ENCODE measurements at regions not wholly inside any gene's neighbourhood (a gene's known extent, or its start where the extent isn't known, plus 50 kb on each side); places are given as distances from the start of the nearest gene placed in this dataset.
"Not testable (repeated sequence)": the region's sequence is repeated elsewhere in the genome, so short reads cannot be mapped to it uniquely, and the experiment has no call there.

DNA sequence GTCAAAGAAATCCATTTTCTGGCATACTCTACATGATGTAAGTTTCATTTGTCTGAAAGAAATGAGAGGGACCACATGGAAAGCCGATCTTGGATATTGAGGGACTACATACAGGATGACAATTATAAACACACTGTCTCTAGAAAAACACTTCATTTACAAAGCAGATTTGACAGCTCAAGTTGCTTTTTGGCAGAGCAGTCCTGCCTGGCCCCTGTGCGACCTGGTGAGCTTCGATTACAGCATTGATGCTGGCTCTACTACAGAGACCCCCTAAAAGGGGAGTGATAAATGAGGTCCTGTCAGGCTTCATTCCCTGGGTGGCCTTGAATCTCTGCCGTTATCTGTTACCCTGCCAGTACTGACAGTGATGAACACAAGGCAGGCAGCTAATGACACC, 215.2 kb upstream of the NOCT start:
- DNase-seq (ENCODE audit: insufficient read length, low spot score) (no peak), FAIRE-seq (no peak)
- no peak for TF ChIP-seq POLR2A (IDR thresholded peaks at IDR 0.05; ENCODE audit: low read depth, low read length)

DNA sequence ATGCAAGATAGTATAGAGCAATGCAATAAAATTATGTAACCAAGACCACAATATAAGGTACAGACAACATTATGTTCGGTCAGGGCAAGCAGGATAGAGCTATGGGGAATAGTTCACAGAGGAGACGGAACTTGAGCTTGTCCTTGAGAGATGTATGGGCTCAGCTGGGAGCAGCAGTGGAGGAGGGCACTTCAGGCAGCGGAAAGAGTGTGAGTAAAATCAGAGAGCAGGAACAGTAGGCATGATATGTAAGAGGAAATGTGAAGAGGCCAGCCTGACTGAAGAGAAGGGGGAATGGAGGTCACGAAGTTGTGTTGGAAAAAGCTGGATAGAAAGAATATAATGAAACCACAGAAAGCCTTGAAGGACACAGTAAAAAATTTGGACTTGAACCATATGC, 217.2 kb upstream of the NOCT start:
- FAIRE-seq (no peak), DNase-seq (ENCODE audit: insufficient read length, low spot score) (no peak)
- no peak for TF ChIP-seq POLR2A (IDR thresholded peaks at IDR 0.05; ENCODE audit: low read depth, low read length)

- no peak for FAIRE-seq
- no peak for TF ChIP-seq POLR2A (IDR thresholded peaks at IDR 0.05; ENCODE audit: low read depth, low read length)
- no peak for DNase-seq (ENCODE audit: insufficient read length, low spot score)
Measured at GRCh38 chr4:138797646-138798045, 217.9 kb upstream of the NOCT start.

DNA sequence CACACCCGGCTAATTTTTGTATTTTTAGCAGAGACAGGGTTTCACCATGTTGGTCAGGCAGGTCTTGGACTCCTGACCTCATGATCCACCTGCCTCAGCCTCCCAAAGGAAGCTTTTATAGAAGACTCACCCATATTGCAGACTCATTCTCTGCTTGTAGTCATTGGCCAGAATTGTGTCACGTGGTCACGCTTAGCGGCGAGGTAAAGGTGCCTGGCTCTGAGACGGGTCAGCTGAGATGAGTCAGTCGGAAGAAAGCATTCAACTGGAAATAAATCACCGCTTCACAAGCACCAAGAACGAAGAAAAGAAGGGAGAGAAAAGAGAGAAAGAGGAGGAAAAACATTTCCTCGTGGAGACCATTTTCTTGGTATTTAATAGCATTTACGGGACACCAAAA, 218.8 kb upstream of the NOCT start:
- no peak for DNase-seq (ENCODE audit: insufficient read length, low spot score)
- no peak for FAIRE-seq
- TF ChIP-seq POLR2A (IDR thresholded peaks at IDR 0.05; ENCODE audit: low read depth, low read length), result no peak

DNA sequence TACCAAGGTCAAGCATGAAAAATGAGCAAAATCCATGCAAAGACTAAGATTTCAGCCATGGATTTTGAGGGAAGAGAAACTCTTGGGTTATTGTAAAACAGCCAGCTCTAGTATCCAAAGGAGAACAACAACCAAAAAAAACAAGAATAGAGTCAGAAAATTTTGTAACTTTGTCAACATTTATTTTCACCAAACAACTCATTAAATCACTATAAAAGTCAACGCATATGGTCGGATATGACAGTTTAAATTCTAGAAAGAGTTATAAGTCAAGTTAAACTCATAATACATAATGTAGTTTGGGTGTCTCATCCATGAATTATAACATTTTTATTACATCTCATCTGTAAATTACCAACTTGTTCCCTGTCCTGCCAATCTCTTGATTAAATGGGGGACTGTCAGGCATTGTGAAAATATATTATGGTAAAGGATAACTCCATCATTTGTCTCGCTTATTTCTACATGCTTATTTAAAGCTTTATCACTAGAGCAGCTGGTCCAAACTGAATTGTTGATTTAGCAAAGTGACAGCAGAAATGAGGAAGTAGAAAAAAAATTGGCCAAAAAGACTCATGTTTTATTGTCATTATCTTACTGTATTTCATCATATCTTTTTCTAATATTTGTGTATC, 224.8 kb upstream of the NOCT start:
- DNase-seq (ENCODE audit: insufficient read length, low spot score) (no peak), FAIRE-seq (no peak)
- TF ChIP-seq POLR2A (IDR thresholded peaks at IDR 0.05; ENCODE audit: low read depth, low read length), result no peak

DNA sequence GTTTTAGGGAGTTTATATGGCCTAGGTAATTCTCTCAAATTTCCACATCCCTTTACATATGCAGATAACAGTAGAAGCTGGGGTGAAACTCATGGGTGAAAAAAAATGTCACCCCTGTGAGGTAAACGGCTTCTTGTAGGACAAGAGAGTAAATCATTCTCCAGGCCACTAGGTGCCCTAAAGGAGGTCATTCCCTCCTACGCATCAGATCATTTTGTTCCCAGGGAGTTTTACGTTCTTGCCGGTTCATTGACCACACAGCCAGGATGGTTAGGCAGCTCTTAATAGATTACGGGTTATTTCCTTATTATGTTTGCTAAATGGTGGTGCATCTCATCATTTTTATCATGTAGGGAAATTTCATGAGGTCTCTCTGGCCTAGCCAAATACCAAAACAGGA, 225.8 kb upstream of the NOCT start:
- no peak for FAIRE-seq

DNA sequence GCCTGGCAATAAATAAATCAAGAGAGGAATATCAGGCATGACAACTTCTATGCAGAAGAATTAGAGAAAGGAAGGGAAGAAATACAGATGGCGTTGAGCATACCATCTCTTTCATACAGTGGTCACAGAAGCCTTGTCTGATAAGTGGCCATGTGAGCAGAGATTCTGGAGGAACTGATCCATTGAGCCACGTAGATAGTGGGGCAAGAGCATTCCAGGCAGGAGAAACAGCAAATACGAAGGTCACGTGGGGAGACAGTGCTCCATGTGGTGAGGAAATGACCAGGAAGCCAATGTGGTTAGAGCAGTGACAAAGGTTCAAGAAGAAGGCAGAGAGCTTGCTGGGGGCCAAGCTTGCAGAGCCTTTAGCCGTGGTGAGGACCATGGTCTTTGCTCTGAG, 226.7 kb upstream of the NOCT start:
- no peak for DNase-seq (ENCODE audit: insufficient read length, low spot score)
- FAIRE-seq, result no peak
- no peak for TF ChIP-seq POLR2A (IDR thresholded peaks at IDR 0.05; ENCODE audit: low read depth, low read length)

More for the DNA sequence above, 225.8 kb upstream of the NOCT start:
- no peak for TF ChIP-seq POLR2A (IDR thresholded peaks at IDR 0.05; ENCODE audit: low read depth, low read length)
- DNase-seq (ENCODE audit: insufficient read length, low spot score), result no peak

GRCh38 chr4:138788267-138788790, 227.3 kb upstream of the NOCT start:
- no peak for DNase-seq (ENCODE audit: insufficient read length, low spot score)
- TF ChIP-seq POLR2A (IDR thresholded peaks at IDR 0.05; ENCODE audit: low read depth, low read length), result no peak
- no peak for FAIRE-seq

DNA sequence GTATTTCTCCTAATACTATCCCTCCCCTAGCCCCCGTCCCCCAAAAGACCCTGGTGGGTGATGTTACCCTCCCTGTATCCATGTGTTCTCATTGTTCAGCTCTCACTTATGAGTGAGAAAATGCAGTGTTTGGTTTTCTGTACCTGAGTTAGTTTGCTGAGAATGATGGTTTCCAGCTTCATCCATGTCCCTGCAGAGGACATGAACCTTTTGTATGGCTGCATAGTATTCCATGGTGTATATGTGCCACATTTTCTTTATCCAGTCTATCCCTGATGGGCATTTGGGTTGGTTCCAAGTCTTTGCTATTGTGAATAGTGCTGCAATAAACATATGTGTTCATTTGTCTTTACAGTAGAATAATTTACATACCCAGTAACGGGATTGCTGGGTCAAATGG, 235.8 kb upstream of the NOCT start:
- not testable (repeated sequence) for DNase-seq (ENCODE audit: insufficient read length, low spot score); FAIRE-seq

DNA sequence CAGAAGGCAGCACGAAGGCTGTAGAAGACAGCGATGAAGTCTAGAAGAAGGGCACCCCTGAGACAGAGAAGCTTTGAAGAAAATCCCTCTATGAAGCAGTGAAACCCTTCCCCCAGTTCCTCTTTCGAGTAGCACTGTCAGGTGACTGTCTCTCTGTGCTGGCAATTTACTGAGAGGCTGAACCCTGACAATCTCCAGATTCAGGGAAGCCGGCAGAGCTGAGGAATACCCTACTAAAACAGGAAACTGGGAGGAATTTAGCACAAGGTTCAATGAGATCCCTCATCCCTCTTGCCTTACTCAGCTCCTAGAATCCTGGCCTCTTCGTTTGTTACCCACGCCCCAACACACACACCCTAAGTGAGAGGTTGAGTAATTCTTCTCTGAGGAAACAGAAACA, 239.7 kb upstream of the NOCT start:
- no peak for TF ChIP-seq POLR2A (IDR thresholded peaks at IDR 0.05; ENCODE audit: low read depth, low read length)
- no peak for FAIRE-seq
- no peak for DNase-seq (ENCODE audit: insufficient read length, low spot score)

DNA sequence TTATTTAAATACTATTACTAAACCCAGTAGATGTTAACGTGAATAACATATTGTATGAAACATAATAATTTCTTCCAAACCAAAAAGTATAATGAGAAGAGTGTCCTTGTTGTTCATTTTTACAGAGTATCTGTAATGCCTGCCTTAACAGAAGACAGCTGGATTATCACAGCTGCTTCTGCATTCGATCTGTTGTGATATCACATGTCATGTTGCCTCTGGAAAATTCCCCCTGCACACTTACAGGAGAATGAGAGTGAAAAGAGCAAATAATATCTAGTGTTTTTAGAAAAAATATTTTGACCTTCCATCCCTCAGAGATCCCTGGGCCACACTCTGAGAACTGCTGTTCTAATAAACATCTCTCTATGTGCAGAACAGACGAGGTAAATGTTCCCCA, 240.1 kb upstream of the NOCT start:
- DNase-seq (ENCODE audit: insufficient read length, low spot score), result no peak
- no peak for FAIRE-seq
- TF ChIP-seq POLR2A (IDR thresholded peaks at IDR 0.05; ENCODE audit: low read depth, low read length), result no peak

GRCh38 chr4:138774940-138775339, 240.6 kb upstream of the NOCT start:
- TF ChIP-seq POLR2A (IDR thresholded peaks at IDR 0.05; ENCODE audit: low read depth, low read length), result no peak
- no peak for FAIRE-seq
- DNase-seq (ENCODE audit: insufficient read length, low spot score), result no peak

DNA sequence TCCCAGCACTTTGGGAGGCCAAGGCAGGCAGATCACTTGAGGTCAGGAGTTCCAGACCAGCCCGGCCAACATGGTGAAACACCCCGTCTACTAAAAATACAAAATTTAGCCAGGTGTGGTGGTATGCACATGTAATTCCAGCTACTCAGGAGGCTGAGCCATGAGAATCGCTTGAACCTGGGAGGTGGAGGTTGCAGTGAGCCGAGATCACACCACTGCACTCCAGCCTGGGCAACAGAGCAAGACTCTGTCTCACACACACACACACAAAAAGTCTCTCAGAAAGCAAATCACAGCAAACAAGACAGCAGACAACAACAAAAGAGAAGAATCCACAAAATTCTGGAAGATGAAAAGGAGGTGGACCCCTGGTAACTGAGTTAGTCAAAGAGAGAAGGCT, 241.5 kb upstream of the NOCT start:
- FAIRE-seq; DNase-seq (ENCODE audit: insufficient read length, low spot score): not testable (repeated sequence)

GRCh38 chr4:138773321-138773720, 242.3 kb upstream of the NOCT start:
- no peak for FAIRE-seq
- TF ChIP-seq POLR2A (IDR thresholded peaks at IDR 0.05; ENCODE audit: low read depth, low read length), result no peak
- DNase-seq (ENCODE audit: insufficient read length, low spot score), result no peak

- no peak for DNase-seq (ENCODE audit: insufficient read length, low spot score)
- FAIRE-seq, result no peak
- no peak for TF ChIP-seq POLR2A (IDR thresholded peaks at IDR 0.05; ENCODE audit: low read depth, low read length)
Measured at GRCh38 chr4:138772366-138772765, 243.2 kb upstream of the NOCT start.

GRCh38 chr4:138770818-138771217, 244.8 kb upstream of the NOCT start:
- TF ChIP-seq POLR2A (IDR thresholded peaks at IDR 0.05; ENCODE audit: low read depth, low read length), result no peak
- FAIRE-seq (no peak), DNase-seq (ENCODE audit: insufficient read length, low spot score) (no peak)

All from H54 (cell line).